HCT116 (cell line): ENCODE measurements at regions not wholly inside any gene's neighbourhood (a gene's known extent, or its start where the extent isn't known, plus 50 kb on each side); places are given as distances from the start of the nearest gene placed in this dataset.

ENCODE experiments used
- CTCF ChIP-seq, 3 experiments: fragments of 200-600 bp in 1 of 3; sonication (generic) in 1 of 3; IDR thresholded peaks in 2 of 3; conservative IDR thresholded peaks in 1 of 3; 2 replicates each; pipeline ENCODE4 v1.5.1; 2012 to 2017; ENCODE audit warnings: low read depth in 2 of 3, low read length in 2 of 3, antibody characterized with exemption in 1 of 3, borderline replicate concordance in 1 of 3, control low read depth in 1 of 3, mild to moderate bottlenecking in 1 of 3, mixed read lengths in 1 of 3, mixed run types in 1 of 3, moderate library complexity in 1 of 3; ENCODE audit not compliant: insufficient read depth in 1 of 3
- EZH2 ChIP-seq: fragments of 200-600 bp; sonication (generic); IDR thresholded peaks from 2 replicates; pipeline ENCODE4 v1.6.1; 2017; ENCODE audit warnings: antibody characterized with exemption, mixed run types
- EZH2phosphoT487 ChIP-seq: fragments of 200-600 bp; IDR thresholded peaks from 2 replicates; pipeline ENCODE4 v1.6.1; 2018; ENCODE audit warnings: antibody characterized with exemption, borderline replicate concordance
- POLR2A ChIP-seq: IDR thresholded peaks from 2 replicates; pipeline ENCODE4 v1.7.0; 2011; ENCODE audit warnings: borderline replicate concordance; ENCODE audit not compliant: insufficient read depth, insufficient read length; ENCODE audit errors: extremely low read depth
- POLR2AphosphoS5 ChIP-seq: IDR thresholded peaks from 2 replicates; pipeline ENCODE4 v1.6.1; 2011; ENCODE audit warnings: mild to moderate bottlenecking, low read depth, low read length, moderate library complexity
- YY1 ChIP-seq: IDR thresholded peaks from 2 replicates; pipeline ENCODE4 v1.6.1; 2011; ENCODE audit warnings: low read length, low read depth, moderate library complexity, mild to moderate bottlenecking; ENCODE audit not compliant: insufficient replicate concordance; ENCODE audit errors: extremely low read depth
- TF ChIP-seq, protein P1 (sequence below): IDR thresholded peaks from 2 replicates; pipeline ENCODE4 v1.6.1; 2012

- TF ChIP-seq CTCF (IDR thresholded peaks at IDR 0.05 in 2 of 3, conservative IDR thresholded peaks at IDR 0.05 in 1 of 3; ENCODE audit: borderline replicate concordance in 1 of 3, insufficient read depth in 1 of 3, low read depth in 2 of 3, low read length in 2 of 3) (no peak), POLR2A (no peak), EZH2phosphoT487 (no peak), YY1 (no peak), POLR2AphosphoS5 (no peak), EZH2 (no peak)
- TF ChIP-seq, protein P1, sequence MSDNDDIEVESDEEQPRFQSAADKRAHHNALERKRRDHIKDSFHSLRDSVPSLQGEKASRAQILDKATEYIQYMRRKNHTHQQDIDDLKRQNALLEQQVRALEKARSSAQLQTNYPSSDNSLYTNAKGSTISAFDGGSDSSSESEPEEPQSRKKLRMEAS: no peak
These were observed 590.3 kb upstream of the TENM4 start for GRCh38 chr11:80031014-80031600.
